GM23338 (cell line): ENCODE measurements at regions not wholly inside any gene's neighbourhood (a gene's known extent, or its start where the extent isn't known, plus 50 kb on each side); places are given as distances from the start of the nearest gene placed in this dataset.

Source experiments
- ATAC-seq: fragments of 200-7000 bp; cut with Tn5 transposase; 3 replicates; pipeline ENCODE4 v1.9.1; 2020
- DNase-seq: peaks from one replicate; pipeline ENCODE4 v3.0.0-alpha.2; 2015; ENCODE audit warnings: low spot score
- H2AFZ ChIP-seq: fragments of 200-600 bp; sonication (generic); 2 replicates; pipeline ENCODE4 v1.8.0; 2016; ENCODE audit warnings: antibody characterized with exemption, mild to moderate bottlenecking, moderate library complexity
- H3F3A ChIP-seq: fragments of 200-600 bp; sonication (generic); replicated peaks from 2 replicates; pipeline ENCODE4 v1.8.0; 2017; ENCODE audit warnings: antibody characterized with exemption, mixed run types, low read depth
- H3K27ac ChIP-seq: fragments of 200-600 bp; sonication (generic); 2 replicates; pipeline ENCODE4 v1.6.1; 2016; ENCODE audit warnings: low read depth
- H3K27me3 ChIP-seq: fragments of 200-600 bp; sonication (generic); 2 replicates; pipeline ENCODE4 v1.8.0; 2016; ENCODE audit warnings: mild to moderate bottlenecking, mixed run types, moderate library complexity; ENCODE audit not compliant: insufficient read depth
- H3K36me3 ChIP-seq: fragments of 200-600 bp; sonication (generic); 2 replicates; pipeline ENCODE4 v1.8.0; 2016; ENCODE audit warnings: mild to moderate bottlenecking; ENCODE audit not compliant: insufficient read depth
- H3K4me1 ChIP-seq: fragments of 200-600 bp; sonication (generic); 2 replicates; pipeline ENCODE4 v1.8.0; 2016; ENCODE audit warnings: mild to moderate bottlenecking, moderate library complexity; ENCODE audit not compliant: insufficient read depth
- H3K4me2 ChIP-seq: fragments of 200-600 bp; sonication (generic); 2 replicates; pipeline ENCODE4 v1.7.1; 2017; ENCODE audit warnings: mixed run types
- H3K4me3 ChIP-seq: fragments of 200-600 bp; sonication (generic); 2 replicates; pipeline ENCODE4 v1.6.1; 2016; ENCODE audit warnings: mixed run types
- H3K79me2 ChIP-seq: fragments of 200-600 bp; sonication (generic); replicated peaks from 2 replicates; pipeline ENCODE4 v1.8.0; 2017; ENCODE audit warnings: mild to moderate bottlenecking; ENCODE audit not compliant: insufficient read depth
- H3K9me2 ChIP-seq: fragments of 200-600 bp; sonication (generic); 2 replicates; pipeline ENCODE4 v1.8.0; 2017; ENCODE audit not compliant: insufficient read depth
- H4K20me1 ChIP-seq: fragments of 200-600 bp; sonication (generic); replicated peaks from 2 replicates; pipeline ENCODE4 v1.8.0; 2017; ENCODE audit warnings: mild to moderate bottlenecking; ENCODE audit not compliant: insufficient read depth
- H3K27ac Mint-ChIP-seq: 2 replicates; pipeline ENCODE4 v1.8.0; 2020; ENCODE audit warnings: inconsistent platforms, mild to moderate bottlenecking, moderate library complexity, mixed read lengths
- H3K27me3 Mint-ChIP-seq: 3 replicates; pipeline ENCODE4 v1.8.0; 2022; ENCODE audit warnings: low read depth, mild to moderate bottlenecking, moderate library complexity, mixed read lengths, inconsistent platforms; ENCODE audit not compliant: insufficient read depth, poor library complexity
- H3K36me3 Mint-ChIP-seq: 3 replicates; pipeline ENCODE4 v1.8.0; 2021; ENCODE audit warnings: low read depth, mild to moderate bottlenecking, inconsistent platforms, moderate library complexity, mixed read lengths
- H3K4me1 Mint-ChIP-seq: 3 replicates; pipeline ENCODE4 v1.8.0; 2020; ENCODE audit warnings: mild to moderate bottlenecking, inconsistent platforms, mixed read lengths
- H3K4me3 Mint-ChIP-seq: 3 replicates; pipeline ENCODE4 v1.8.0; 2021; ENCODE audit warnings: moderate library complexity, mild to moderate bottlenecking, inconsistent platforms, mixed read lengths
- H3K9me3 Mint-ChIP-seq: 3 replicates; pipeline ENCODE4 v1.8.0; 2020; ENCODE audit warnings: moderate library complexity, mild to moderate bottlenecking, inconsistent platforms, mixed read lengths
- EZH2 ChIP-seq: fragments of 200-600 bp; sonication (generic); IDR thresholded peaks from one replicate; pipeline ENCODE4 v1.8.0; 2017; ENCODE audit warnings: antibody characterized with exemption, mild to moderate bottlenecking, low read depth; ENCODE audit not compliant: unreplicated experiment
- ZNF331 ChIP-seq: fragments of 250-450 bp; sonication (Bioruptor Pico); IDR thresholded peaks from 2 replicates; pipeline ENCODE4 v1.5.0; 2020; ENCODE audit warnings: low read depth, mild to moderate bottlenecking, moderate library complexity
- TF ChIP-seq, protein P1 (sequence below): IDR thresholded peaks from one replicate; pipeline ENCODE4 v1.6.1; 2018; ENCODE audit warnings: antibody characterized with exemption; ENCODE audit not compliant: unreplicated experiment
- TF ChIP-seq, protein P2 (sequence below): fragments of 250-450 bp; sonication (Bioruptor Pico); IDR thresholded peaks from 2 replicates; pipeline ENCODE4 v1.5.0; 2020; ENCODE audit warnings: mild to moderate bottlenecking, moderate library complexity

GRCh38 chr4:164606478-164606877 lies 147.5 kb upstream of the SMIM31 start:
- DNase-seq: no peak
- peaks cover 16% of the 10 kb centered on the region for H3K9me3 Mint-ChIP-seq
- Histone ChIP-seq H2AFZ (no peak overlapping the region), H3K36me3 (no peaks in the 10 kb centered on the region), H3K9me2 (no peaks in the 10 kb centered on the region), H3K27me3 (no peaks in the 10 kb centered on the region), H3K27ac (no peak overlapping the region), H3K4me2 (no peak overlapping the region), H3F3A (no peaks in the 10 kb centered on the region), H3K4me1 (no peaks in the 10 kb centered on the region), H3K4me3 (no peak overlapping the region), H3K79me2 (no peaks in the 10 kb centered on the region), H4K20me1 (no peaks in the 10 kb centered on the region)
- H3K27me3 Mint-ChIP-seq: peaks cover 2% of the 10 kb centered on the region
- H3K27ac Mint-ChIP-seq: no peak overlapping the region
- no peaks in the 10 kb centered on the region for H3K4me1 Mint-ChIP-seq
- H3K4me3 Mint-ChIP-seq: no peak overlapping the region
- no peak for ATAC-seq
- H3K36me3 Mint-ChIP-seq: peaks cover 9% of the 10 kb centered on the region
- TF ChIP-seq EZH2 (no peak), ZNF331 (CRISPR knock-in tag) (no peak)
- TF ChIP-seq, protein P1, sequence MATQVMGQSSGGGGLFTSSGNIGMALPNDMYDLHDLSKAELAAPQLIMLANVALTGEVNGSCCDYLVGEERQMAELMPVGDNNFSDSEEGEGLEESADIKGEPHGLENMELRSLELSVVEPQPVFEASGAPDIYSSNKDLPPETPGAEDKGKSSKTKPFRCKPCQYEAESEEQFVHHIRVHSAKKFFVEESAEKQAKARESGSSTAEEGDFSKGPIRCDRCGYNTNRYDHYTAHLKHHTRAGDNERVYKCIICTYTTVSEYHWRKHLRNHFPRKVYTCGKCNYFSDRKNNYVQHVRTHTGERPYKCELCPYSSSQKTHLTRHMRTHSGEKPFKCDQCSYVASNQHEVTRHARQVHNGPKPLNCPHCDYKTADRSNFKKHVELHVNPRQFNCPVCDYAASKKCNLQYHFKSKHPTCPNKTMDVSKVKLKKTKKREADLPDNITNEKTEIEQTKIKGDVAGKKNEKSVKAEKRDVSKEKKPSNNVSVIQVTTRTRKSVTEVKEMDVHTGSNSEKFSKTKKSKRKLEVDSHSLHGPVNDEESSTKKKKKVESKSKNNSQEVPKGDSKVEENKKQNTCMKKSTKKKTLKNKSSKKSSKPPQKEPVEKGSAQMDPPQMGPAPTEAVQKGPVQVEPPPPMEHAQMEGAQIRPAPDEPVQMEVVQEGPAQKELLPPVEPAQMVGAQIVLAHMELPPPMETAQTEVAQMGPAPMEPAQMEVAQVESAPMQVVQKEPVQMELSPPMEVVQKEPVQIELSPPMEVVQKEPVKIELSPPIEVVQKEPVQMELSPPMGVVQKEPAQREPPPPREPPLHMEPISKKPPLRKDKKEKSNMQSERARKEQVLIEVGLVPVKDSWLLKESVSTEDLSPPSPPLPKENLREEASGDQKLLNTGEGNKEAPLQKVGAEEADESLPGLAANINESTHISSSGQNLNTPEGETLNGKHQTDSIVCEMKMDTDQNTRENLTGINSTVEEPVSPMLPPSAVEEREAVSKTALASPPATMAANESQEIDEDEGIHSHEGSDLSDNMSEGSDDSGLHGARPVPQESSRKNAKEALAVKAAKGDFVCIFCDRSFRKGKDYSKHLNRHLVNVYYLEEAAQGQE: no peak
- TF ChIP-seq, protein P2, sequence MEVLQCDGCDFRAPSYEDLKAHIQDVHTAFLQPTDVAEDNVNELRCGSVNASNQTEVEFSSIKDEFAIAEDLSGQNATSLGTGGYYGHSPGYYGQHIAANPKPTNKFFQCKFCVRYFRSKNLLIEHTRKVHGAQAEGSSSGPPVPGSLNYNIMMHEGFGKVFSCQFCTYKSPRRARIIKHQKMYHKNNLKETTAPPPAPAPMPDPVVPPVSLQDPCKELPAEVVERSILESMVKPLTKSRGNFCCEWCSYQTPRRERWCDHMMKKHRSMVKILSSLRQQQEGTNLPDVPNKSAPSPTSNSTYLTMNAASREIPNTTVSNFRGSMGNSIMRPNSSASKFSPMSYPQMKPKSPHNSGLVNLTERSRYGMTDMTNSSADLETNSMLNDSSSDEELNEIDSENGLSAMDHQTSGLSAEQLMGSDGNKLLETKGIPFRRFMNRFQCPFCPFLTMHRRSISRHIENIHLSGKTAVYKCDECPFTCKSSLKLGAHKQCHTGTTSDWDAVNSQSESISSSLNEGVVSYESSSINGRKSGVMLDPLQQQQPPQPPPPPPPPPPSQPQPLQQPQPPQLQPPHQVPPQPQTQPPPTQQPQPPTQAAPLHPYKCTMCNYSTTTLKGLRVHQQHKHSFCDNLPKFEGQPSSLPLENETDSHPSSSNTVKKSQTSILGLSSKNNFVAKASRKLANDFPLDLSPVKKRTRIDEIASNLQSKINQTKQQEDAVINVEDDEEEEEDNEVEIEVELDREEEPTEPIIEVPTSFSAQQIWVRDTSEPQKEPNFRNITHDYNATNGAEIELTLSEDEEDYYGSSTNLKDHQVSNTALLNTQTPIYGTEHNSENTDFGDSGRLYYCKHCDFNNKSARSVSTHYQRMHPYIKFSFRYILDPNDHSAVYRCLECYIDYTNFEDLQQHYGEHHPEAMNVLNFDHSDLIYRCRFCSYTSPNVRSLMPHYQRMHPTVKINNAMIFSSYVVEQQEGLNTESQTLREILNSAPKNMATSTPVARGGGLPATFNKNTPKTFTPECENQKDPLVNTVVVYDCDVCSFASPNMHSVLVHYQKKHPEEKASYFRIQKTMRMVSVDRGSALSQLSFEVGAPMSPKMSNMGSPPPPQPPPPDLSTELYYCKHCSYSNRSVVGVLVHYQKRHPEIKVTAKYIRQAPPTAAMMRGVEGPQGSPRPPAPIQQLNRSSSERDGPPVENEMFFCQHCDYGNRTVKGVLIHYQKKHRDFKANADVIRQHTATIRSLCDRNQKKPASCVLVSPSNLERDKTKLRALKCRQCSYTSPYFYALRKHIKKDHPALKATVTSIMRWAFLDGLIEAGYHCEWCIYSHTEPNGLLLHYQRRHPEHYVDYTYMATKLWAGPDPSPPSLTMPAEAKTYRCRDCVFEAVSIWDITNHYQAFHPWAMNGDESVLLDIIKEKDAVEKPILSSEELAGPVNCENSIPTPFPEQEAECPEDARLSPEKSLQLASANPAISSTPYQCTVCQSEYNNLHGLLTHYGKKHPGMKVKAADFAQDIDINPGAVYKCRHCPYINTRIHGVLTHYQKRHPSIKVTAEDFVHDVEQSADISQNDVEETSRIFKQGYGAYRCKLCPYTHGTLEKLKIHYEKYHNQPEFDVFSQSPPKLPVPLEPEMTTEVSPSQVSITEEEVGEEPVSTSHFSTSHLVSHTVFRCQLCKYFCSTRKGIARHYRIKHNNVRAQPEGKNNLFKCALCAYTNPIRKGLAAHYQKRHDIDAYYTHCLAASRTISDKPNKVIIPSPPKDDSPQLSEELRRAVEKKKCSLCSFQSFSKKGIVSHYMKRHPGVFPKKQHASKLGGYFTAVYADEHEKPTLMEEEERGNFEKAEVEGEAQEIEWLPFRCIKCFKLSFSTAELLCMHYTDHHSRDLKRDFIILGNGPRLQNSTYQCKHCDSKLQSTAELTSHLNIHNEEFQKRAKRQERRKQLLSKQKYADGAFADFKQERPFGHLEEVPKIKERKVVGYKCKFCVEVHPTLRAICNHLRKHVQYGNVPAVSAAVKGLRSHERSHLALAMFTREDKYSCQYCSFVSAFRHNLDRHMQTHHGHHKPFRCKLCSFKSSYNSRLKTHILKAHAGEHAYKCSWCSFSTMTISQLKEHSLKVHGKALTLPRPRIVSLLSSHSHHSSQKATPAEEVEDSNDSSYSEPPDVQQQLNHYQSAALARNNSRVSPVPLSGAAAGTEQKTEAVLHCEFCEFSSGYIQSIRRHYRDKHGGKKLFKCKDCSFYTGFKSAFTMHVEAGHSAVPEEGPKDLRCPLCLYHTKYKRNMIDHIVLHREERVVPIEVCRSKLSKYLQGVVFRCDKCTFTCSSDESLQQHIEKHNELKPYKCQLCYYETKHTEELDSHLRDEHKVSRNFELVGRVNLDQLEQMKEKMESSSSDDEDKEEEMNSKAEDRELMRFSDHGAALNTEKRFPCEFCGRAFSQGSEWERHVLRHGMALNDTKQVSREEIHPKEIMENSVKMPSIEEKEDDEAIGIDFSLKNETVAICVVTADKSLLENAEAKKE: no peak
